ENCODE measurements at regions not wholly inside any gene's neighbourhood (a gene's known extent, or its start where the extent isn't known, plus 50 kb on each side); places are given as distances from the start of the nearest gene placed in this dataset.

DNA sequence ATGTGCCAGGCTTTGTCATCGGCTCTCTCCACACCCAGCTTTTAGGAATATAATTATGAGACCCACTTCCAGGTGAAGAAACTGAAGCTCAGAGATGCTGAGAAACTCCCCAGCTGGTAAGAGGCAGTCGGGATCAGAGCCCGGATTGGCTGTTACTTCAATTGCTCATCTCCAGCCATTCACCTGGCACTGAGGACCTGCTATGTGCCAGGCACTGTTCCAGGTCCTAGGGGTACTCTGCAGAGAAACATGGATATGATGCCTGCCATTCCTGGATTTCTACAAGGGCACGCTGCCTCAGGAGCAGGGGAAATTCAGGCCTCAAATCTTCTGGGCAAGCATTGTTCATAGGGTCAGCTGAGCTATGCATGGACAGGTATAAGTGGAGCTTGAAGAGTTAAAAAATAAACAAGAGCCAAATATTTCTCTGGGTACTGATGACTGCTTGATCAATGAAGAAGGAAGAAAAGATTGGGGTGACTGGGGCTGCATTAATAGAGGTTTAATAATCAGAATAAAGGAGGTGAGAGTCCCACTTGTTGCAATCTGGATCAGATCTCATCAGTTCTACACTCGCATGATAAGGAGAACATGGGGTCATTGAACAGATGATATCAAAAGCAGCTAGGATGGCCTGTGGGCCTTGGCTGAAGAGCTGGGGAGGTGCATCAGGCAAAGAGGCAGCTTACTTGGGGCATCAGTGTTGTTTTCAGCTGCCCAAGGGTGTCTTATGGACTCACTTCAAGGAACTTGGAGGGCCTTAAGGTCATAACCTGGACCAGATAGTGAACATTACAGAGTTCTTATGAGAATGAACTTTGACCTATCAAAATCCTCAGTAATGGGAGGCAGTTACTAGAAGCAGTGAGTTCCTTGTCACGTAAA, 80.9 kb upstream of the TOX2 start:
- TF ChIP-seq, protein P1, sequence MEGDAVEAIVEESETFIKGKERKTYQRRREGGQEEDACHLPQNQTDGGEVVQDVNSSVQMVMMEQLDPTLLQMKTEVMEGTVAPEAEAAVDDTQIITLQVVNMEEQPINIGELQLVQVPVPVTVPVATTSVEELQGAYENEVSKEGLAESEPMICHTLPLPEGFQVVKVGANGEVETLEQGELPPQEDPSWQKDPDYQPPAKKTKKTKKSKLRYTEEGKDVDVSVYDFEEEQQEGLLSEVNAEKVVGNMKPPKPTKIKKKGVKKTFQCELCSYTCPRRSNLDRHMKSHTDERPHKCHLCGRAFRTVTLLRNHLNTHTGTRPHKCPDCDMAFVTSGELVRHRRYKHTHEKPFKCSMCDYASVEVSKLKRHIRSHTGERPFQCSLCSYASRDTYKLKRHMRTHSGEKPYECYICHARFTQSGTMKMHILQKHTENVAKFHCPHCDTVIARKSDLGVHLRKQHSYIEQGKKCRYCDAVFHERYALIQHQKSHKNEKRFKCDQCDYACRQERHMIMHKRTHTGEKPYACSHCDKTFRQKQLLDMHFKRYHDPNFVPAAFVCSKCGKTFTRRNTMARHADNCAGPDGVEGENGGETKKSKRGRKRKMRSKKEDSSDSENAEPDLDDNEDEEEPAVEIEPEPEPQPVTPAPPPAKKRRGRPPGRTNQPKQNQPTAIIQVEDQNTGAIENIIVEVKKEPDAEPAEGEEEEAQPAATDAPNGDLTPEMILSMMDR (IDR thresholded peaks at IDR 0.05) = no peak
- TF ChIP-seq POLR2A (IDR thresholded peaks at IDR 0.05) = no peak

Data from heart left ventricle (tissue), 13 donors.